ENCODE measurements at regions not wholly inside any gene's neighbourhood (a gene's known extent, or its start where the extent isn't known, plus 50 kb on each side); places are given as distances from the start of the nearest gene placed in this dataset.

GRCh38 chr2:222088561-222088960 is 210.2 kb downstream of the PAX3 start:
- intact Hi-C loops (cut with micrococcal nuclease) (no loop called here), in situ Hi-C loops (cut with MboI) (no loop called here)
- BruUV-seq (replicated peaks) = no TSS peak

More at GRCh38 chr2:222088561-222088960, 210.2 kb downstream of the PAX3 start:
- Histone ChIP-seq H3K4me1 (replicated peaks in 1 of 2; ENCODE audit: control insufficient read depth in 2 of 2, insufficient read depth in 2 of 2, low read length in 2 of 2) (no peaks in the 10 kb centered on the region), H2AFZ (ENCODE audit: low read depth, low read length) (no peak overlapping the region), H4K20me1 (replicated peaks; ENCODE audit: control insufficient read depth, insufficient read depth, low read length) (no peaks in the 10 kb centered on the region), H3K9me1 (ENCODE audit: control insufficient read depth, insufficient read depth, low read length) (no peaks in the 10 kb centered on the region), H3K27me3 (ENCODE audit: control insufficient read depth in 2 of 2, insufficient read depth in 2 of 2, low read length in 2 of 2) (no peaks in the 10 kb centered on the region), H3K4me2 (ENCODE audit: insufficient read depth, low read length) (no peak overlapping the region), H3K4me3 (no peak overlapping the region), H3K9ac (ENCODE audit: insufficient read depth in 1 of 2, low read depth in 2 of 2, low read length in 2 of 2) (no peak overlapping the region), H3K36me3 (ENCODE audit: control insufficient read depth, insufficient read depth, low read length) (no peaks in the 10 kb centered on the region), H3K9me3 (replicated peaks; ENCODE audit: control insufficient read depth, insufficient read depth, low read depth, low read length) (no peaks in the 10 kb centered on the region), H3K27ac (ENCODE audit: extremely low read depth, low read depth, low read length) (no peak overlapping the region), H3K79me2 (ENCODE audit: control insufficient read depth, insufficient read depth, low read length) (no peaks in the 10 kb centered on the region)
- no peak for FAIRE-seq
- DNase-seq (ENCODE audit: extremely low read depth in 1 of 4, low spot score in 3 of 4) = no peak
- ChIA-PET POLR2A (no interaction called here), CTCF (ENCODE audit: low intra/inter-chr PET ratio) (no interaction called here)
- no peak for ATAC-seq
- TF ChIP-seq SMARCE1 (IDR thresholded peaks at IDR 0.05) (no peak), SMAD1 (IDR thresholded peaks at IDR 0.05; ENCODE audit: low read depth, low read length, partially characterized antibody) (no peak), ZNF354B (CRISPR knock-in tag; IDR thresholded peaks at IDR 0.05) (no peak), CEBPG (CRISPR knock-in tag; IDR thresholded peaks at IDR 0.05) (no peak), CEBPG (tag; conservative IDR thresholded peaks at IDR 0.05 in 1 of 2, IDR thresholded peaks at IDR 0.05 in 1 of 2) (no peak), HES1 (IDR thresholded peaks at IDR 0.05; ENCODE audit: low read depth) (no peak), ELK3 (CRISPR knock-in tag; IDR thresholded peaks at IDR 0.05) (no peak), MAFK (IDR thresholded peaks at IDR 0.05; ENCODE audit: low read length) (no peak), TAF9B (IDR thresholded peaks at IDR 0.05; ENCODE audit: partially characterized antibody) (no peak)
- WGBS (ENCODE audit: insufficient coverage, low coverage, missing lambda C conversion rate) = 0% methylated on average over 2 of the region's 2 CpGs

All from K562 (cell line).